22Rv1 (cell line): ENCODE measurements at regions not wholly inside any gene's neighbourhood (a gene's known extent, or its start where the extent isn't known, plus 50 kb on each side); places are given as distances from the start of the nearest gene placed in this dataset.
A peak's percentile ranks its signal among the peaks of the same experiment; 100 is the strongest.

Experiments
- H3K27ac ChIP-seq: fragments of 450-650 bp; 2 replicates; pipeline ENCODE4 v1.5.1; 2017
- CTCF ChIP-seq: fragments of 450-650 bp; IDR thresholded peaks from 2 replicates; pipeline ENCODE4 v1.5.1; 2017; ENCODE audit warnings: mild to moderate bottlenecking
- ZFX ChIP-seq: fragments of 450-650 bp; IDR thresholded peaks from 2 replicates; pipeline ENCODE4 v1.6.1; 2017; ENCODE audit warnings: antibody characterized with exemption, borderline replicate concordance

- no peak for TF ChIP-seq ZFX
- peak; percentile 91 for TF ChIP-seq CTCF
- no peak overlapping the region for H3K27ac ChIP-seq
Measured at GRCh38 chr18:21179590-21180220, 62.3 kb upstream of the GREB1L start.

GRCh38 chr18:21180588-21180987, 61.4 kb upstream of the GREB1L start:
- no peak overlapping the region for H3K27ac ChIP-seq
- TF ChIP-seq ZFX = no peak
- no peak for TF ChIP-seq CTCF

GRCh38 chr18:21181766-21182165, 60.3 kb upstream of the GREB1L start:
- no peak for TF ChIP-seq ZFX
- no peak for TF ChIP-seq CTCF
- H3K27ac ChIP-seq = no peak overlapping the region

GRCh38 chr18:21183670-21184069, 58.4 kb upstream of the GREB1L start:
- TF ChIP-seq ZFX (no peak), CTCF (no peak)
- H3K27ac ChIP-seq = no peak overlapping the region

- H3K27ac ChIP-seq = no peak overlapping the region
- TF ChIP-seq ZFX (no peak), CTCF (no peak)
Measured at GRCh38 chr18:21184396-21184996, 57.5 kb upstream of the GREB1L start.

- H3K27ac ChIP-seq = no peak overlapping the region
- TF ChIP-seq CTCF = no peak
- TF ChIP-seq ZFX = no peak
Measured at GRCh38 chr18:21187886-21188285, 54.1 kb upstream of the GREB1L start.

- H3K27ac ChIP-seq = no peak overlapping the region
- no peak for TF ChIP-seq ZFX
- peak; percentile 89 for TF ChIP-seq CTCF
Measured at GRCh38 chr18:21191596-21192307, 50.3 kb upstream of the GREB1L start.
